ENCODE measurements at regions not wholly inside any gene's neighbourhood (a gene's known extent, or its start where the extent isn't known, plus 50 kb on each side); places are given as distances from the start of the nearest gene placed in this dataset.

GRCh38 chr19:16022681-16023080 lies 53.6 kb upstream of the TPM4 start:
- no peak for DNase-seq

DNA sequence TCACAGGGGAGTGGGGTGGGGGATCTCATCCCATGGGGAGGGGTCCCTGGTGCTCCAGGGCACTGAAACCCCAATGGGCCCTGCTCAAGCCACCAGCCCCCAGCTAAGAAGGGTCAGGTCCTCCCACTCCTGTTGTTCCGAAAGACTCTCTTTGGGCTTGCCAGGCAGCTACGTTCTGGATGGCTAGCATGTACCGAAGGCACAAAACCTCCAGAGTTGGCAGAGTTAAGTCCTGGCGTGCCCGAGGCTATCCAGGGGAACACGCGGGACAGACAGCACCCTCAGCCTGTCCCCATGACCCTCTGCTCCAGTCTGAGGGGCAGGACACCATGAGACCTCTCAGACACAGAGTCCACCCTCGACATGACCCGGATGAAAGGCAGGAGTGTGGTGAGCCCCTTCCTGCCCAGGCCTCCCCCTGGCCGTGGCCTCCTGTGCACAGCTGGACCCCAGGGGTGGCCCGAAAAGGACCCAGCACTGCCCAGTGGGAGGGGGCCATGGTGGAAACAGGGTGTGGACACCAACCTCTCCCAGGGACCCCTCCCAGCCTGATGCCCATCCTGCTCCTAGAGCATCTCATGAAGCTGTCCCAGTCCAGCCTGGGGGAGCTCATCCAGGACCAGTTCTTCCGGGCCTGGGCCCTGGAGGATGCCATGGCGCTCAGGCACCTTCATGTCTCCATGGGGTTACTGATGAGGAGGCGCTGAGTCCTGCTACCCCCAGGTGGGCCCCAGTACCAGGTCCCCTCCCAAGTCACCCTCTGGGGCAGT lies 53.0 kb upstream of the TPM4 start:
- DNase-seq: no peak

DNA sequence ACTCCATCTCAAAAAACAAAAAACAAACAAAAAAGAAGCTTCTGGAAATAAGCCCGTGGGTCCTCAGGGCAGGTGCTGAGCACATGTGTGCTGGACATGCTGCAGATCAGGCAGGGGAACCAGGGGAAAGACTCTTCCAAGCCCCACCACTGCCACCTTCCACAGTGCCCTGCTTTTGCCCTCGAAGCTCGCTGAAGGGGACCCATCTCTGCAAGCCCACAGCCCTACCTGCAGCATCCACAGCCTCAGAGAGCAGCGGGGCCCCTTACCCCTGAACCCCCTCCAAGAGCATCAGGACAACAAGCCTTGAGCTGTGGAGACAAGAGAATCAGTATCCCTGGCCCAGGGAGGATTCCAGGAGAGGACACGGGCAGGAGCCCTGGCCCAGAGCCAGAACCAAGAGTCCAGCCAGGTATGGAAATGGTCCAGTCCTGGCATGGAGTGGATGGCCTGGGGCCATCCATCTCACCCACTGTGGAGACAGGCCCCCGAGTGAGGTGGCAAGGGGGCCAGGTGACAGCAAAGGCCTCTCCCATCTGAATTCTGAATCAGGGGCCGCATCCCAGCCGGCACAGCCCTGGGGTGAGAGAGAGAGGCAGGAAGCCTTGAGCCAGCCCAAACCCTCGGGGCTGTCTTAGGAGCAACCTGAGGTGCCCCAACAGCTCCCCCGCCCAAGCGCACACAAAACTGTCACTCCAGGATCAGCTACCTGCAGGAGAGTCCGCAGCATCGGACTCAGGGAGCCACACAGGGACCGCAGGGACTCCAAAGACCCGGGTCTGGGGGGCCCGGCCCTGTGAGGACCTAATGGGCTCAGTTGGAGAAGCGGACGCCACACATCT lies 51.8 kb upstream of the TPM4 start:
- no peak for DNase-seq

DNA sequence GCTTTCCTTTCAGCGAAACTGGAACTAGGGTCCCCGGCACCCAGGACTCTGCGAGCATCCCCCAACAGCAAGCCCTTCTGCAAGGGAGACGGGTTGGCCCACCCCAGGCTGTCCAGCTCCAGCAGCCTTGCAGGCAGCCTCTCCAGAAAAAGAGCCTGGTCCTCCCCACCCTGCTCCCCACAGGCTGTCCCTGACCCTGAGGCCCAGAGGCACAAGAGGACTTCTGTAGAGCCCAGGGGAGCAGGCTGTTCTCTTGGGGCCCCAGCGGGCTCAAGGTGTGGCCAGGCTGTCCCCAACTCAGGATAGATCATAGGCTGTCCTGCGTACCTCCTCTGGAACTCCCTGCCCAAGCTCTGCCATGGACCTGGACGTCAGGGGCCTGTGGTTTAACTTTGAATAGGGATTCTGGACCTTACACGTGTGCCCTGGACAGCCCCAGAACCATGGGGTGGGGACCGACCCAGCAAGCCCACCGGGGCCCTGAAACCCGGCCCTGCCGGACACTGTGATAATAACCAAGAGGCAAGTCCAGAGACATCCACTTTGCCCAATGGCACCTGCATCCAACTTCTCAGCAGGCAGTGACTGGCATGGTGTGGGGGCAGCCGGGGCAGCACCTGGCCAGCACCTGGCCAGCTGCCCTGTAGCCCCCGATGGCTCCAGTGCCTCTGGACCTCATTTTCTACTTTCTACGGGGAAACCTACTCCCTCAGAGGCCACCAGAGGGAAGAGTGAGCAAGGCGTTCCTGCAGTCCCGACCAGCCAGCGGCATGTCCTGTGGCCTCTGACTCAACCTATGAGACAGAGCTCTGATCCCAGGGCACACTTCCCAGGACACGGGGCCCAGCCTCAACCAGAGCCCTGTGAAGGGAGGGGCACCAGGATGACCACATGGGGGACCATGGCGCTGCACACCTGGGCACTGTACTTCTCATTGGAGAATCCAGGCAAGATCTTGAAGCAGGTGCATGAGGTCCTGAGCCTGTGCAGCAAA lies 50.9 kb upstream of the TPM4 start:
- peak; percentile 43 for DNase-seq

- DNase-seq: no peak
Measured at GRCh38 chr19:16026131-16026530, 50.2 kb upstream of the TPM4 start.

Measured in fibroblast of upper back skin (primary cell).